K562 (cell line): ENCODE measurements at regions not wholly inside any gene's neighbourhood (a gene's known extent, or its start where the extent isn't known, plus 50 kb on each side); places are given as distances from the start of the nearest gene placed in this dataset.
"Not testable (repeated sequence)": the region's sequence is repeated elsewhere in the genome, so short reads cannot be mapped to it uniquely, and the experiment has no call there.

Source experiments
- DDX20 ChIP-seq: fragments of 450-650 bp; IDR thresholded peaks from 2 replicates; pipeline ENCODE4 v1.6.1; 2016; ENCODE audit warnings: missing genetic modification characterization, low read depth, mild to moderate bottlenecking, missing compliant biosample characterization, moderate library complexity
- KLF6 ChIP-seq: fragments of 250-450 bp; sonication (Bioruptor Pico); IDR thresholded peaks from 2 replicates; pipeline ENCODE4 v1.4.0; 2020; ENCODE audit warnings: mild to moderate bottlenecking, moderate library complexity, borderline replicate concordance
- MAZ ChIP-seq, 2 experiments: fragments of 450-650 bp in 1 of 2; sonication (generic) in 1 of 2; formaldehyde crosslinking; IDR thresholded peaks in 1 of 2; conservative IDR thresholded peaks in 1 of 2; 2 replicates each; pipeline versions ENCODE4 v1.4.0 to v1.5.0; 2020; ENCODE audit warnings: mild to moderate bottlenecking in 1 of 2, missing genetic modification reagents in 1 of 2
- NR2C1 ChIP-seq, 2 experiments: fragments of 450-650 bp; IDR thresholded peaks; 2 replicates each; pipeline ENCODE4 v1.6.1; 2017; ENCODE audit warnings: mild to moderate bottlenecking in 2 of 2, antibody characterized with exemption in 1 of 2, inconsistent platforms in 1 of 2, missing compliant biosample characterization in 1 of 2, missing genetic modification characterization in 1 of 2
- NR4A1 ChIP-seq, 2 experiments: fragments of 250-450 bp in 1 of 2; fragments of 450-650 bp in 1 of 2; sonication (Bioruptor Pico) in 1 of 2; IDR thresholded peaks; 2 replicates each; pipeline versions ENCODE4 v1.4.0 to v1.6.1; 2016 to 2020; ENCODE audit warnings: mild to moderate bottlenecking in 2 of 2, missing compliant biosample characterization in 1 of 2, missing genetic modification characterization in 1 of 2, moderate library complexity in 1 of 2
- PTTG1 ChIP-seq: fragments of 450-650 bp; IDR thresholded peaks from 2 replicates; pipeline ENCODE4 v1.6.1; 2016; ENCODE audit warnings: low read depth, mild to moderate bottlenecking, missing genetic modification characterization, missing compliant biosample characterization
- SMAD3 ChIP-seq: fragments of 450-650 bp; formaldehyde crosslinking; conservative IDR thresholded peaks from 2 replicates; pipeline ENCODE4 v1.4.0; 2020; ENCODE audit warnings: mild to moderate bottlenecking
- SMAD4 ChIP-seq: fragments of 250-450 bp; sonication (Bioruptor Pico); conservative IDR thresholded peaks from 2 replicates; pipeline ENCODE4 v1.8.0; 2021; ENCODE audit warnings: inconsistent platforms, mild to moderate bottlenecking, moderate library complexity
- TEAD1 ChIP-seq, 2 experiments: fragments of 450-650 bp in 1 of 2; sonication (generic) in 1 of 2; formaldehyde crosslinking; IDR thresholded peaks; 2 replicates each; pipeline versions ENCODE4 v1.4.0 to v1.8.0; 2020 to 2022; ENCODE audit warnings: mild to moderate bottlenecking in 2 of 2, missing genetic modification reagents in 1 of 2
- ZBTB17 ChIP-seq: fragments of 450-650 bp; formaldehyde crosslinking; IDR thresholded peaks from 2 replicates; pipeline ENCODE4 v1.4.0; 2020; ENCODE audit warnings: mild to moderate bottlenecking
- ZNF175 ChIP-seq: fragments of 200-800 bp; sonication (Bioruptor generic); IDR thresholded peaks from 2 replicates; pipeline ENCODE4 v1.6.1; 2016; ENCODE audit warnings: low read depth, mild to moderate bottlenecking, missing genetic modification characterization, missing compliant biosample characterization
- ZNF239 ChIP-seq: fragments of 250-450 bp; sonication (Bioruptor Pico); IDR thresholded peaks from 2 replicates; pipeline ENCODE4 v1.4.0; 2020; ENCODE audit warnings: mild to moderate bottlenecking
- ZNF354B ChIP-seq: fragments of 250-450 bp; sonication (Bioruptor Pico); IDR thresholded peaks from 2 replicates; pipeline ENCODE4 v1.4.0; 2020
- ZNF41 ChIP-seq: fragments of 250-450 bp; sonication (Bioruptor Pico); conservative IDR thresholded peaks from 2 replicates; pipeline ENCODE4 v1.4.0; 2020; ENCODE audit warnings: mild to moderate bottlenecking
- ZNF449 ChIP-seq: fragments of 250-450 bp; sonication (Bioruptor Pico); IDR thresholded peaks from 2 replicates; pipeline ENCODE4 v1.8.0; 2022; ENCODE audit warnings: moderate library complexity, mild to moderate bottlenecking, inconsistent platforms
- ZNF766 ChIP-seq: fragments of 200-800 bp; sonication (Bioruptor generic); conservative IDR thresholded peaks from 2 replicates; pipeline ENCODE4 v1.6.1; 2016; ENCODE audit warnings: missing genetic modification characterization, missing compliant biosample characterization
- ZNF79 ChIP-seq: fragments of 250-450 bp; sonication (Bioruptor Pico); IDR thresholded peaks from 2 replicates; pipeline ENCODE4 v1.4.0; 2020; ENCODE audit warnings: low read depth, mild to moderate bottlenecking, moderate library complexity
- TF ChIP-seq, protein P1 (sequence below), 2 experiments: fragments of 200-800 bp in 1 of 2; sonication (Bioruptor generic) in 1 of 2; sonication (generic) in 1 of 2; formaldehyde crosslinking in 1 of 2; IDR thresholded peaks in 1 of 2; conservative IDR thresholded peaks in 1 of 2; 2 replicates each; pipeline versions ENCODE4 v1.5.0 to v1.6.1; 2016 to 2020; ENCODE audit warnings: missing compliant biosample characterization in 1 of 2, missing genetic modification characterization in 1 of 2, missing genetic modification reagents in 1 of 2
- TF ChIP-seq, protein P2 (sequence below): fragments of 200-800 bp; sonication (Bioruptor generic); IDR thresholded peaks from 2 replicates; pipeline ENCODE4 v1.6.1; 2017; ENCODE audit warnings: missing genetic modification characterization, missing compliant biosample characterization
- TF ChIP-seq, protein P3 (sequence below): fragments of 450-650 bp; formaldehyde crosslinking; IDR thresholded peaks from 2 replicates; pipeline ENCODE4 v1.4.0; 2020; ENCODE audit warnings: mild to moderate bottlenecking, moderate library complexity

- TF ChIP-seq MAZ (CRISPR knock-in tag; conservative IDR thresholded peaks at IDR 0.05 in 1 of 2, IDR thresholded peaks at IDR 0.05 in 1 of 2) (peak in 1 of 2 experiments; percentile 45; a peak in 1 of 4 replicates), ZNF354B (peak; percentile 68; the same call in 1 of the 2 replicates), TEAD1 (CRISPR knock-in tag; IDR thresholded peaks at IDR 0.05) (peak in 1 of 2 experiments; percentile 90; a peak in 2 of 4 replicates), ZNF239 (peak; percentile 68), KLF6 (CRISPR knock-in tag) (peak; percentile 92; the same call in 1 of the 2 replicates), ZNF41 (CRISPR knock-in tag) (peak; percentile 76; the same call in 1 of the 2 replicates), ZBTB17 (CRISPR knock-in tag) (peak; percentile 69; the same call in 1 of the 2 replicates), ZNF175 (CRISPR knock-in tag) (0 out of 2 replicates have a peak, but pooled peaks have one; percentile 26), ZNF79 (0 out of 2 replicates have a peak, but pooled peaks have one; percentile 69), NR4A1 (tag; IDR thresholded peaks at IDR 0.05) (peak; percentile 42; the same call in 1 of the 2 replicates), SMAD4 (CRISPR knock-in tag) (peak; percentile 48; the same call in 1 of the 2 replicates), SMAD3 (CRISPR knock-in tag) (peak; percentile 89), ZNF449 (CRISPR knock-in tag) (peak; percentile 83; the same call in 1 of the 2 replicates), NR2C1 (tag; IDR thresholded peaks at IDR 0.05) (peak; percentile 63; the same call in 1 of the 2 replicates), PTTG1 (tag) (peak; percentile 48; the same call in 1 of the 2 replicates), ZNF766 (peak; percentile 71; the same call in 1 of the 2 replicates), DDX20 (tag) (0 out of 2 replicates have a peak, but pooled peaks have one; percentile 52)
- TF ChIP-seq, protein P1, sequence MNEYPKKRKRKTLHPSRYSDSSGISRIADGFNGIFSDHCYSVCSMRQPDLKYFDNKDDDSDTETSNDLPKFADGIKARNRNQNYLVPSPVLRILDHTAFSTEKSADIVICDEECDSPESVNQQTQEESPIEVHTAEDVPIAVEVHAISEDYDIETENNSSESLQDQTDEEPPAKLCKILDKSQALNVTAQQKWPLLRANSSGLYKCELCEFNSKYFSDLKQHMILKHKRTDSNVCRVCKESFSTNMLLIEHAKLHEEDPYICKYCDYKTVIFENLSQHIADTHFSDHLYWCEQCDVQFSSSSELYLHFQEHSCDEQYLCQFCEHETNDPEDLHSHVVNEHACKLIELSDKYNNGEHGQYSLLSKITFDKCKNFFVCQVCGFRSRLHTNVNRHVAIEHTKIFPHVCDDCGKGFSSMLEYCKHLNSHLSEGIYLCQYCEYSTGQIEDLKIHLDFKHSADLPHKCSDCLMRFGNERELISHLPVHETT (CRISPR knock-in tag; conservative IDR thresholded peaks at IDR 0.05 in 1 of 2, IDR thresholded peaks at IDR 0.05 in 1 of 2) = peak in 1 of 2 experiments; percentile 58; a peak in 1 of 4 replicates
- TF ChIP-seq, protein P2, sequence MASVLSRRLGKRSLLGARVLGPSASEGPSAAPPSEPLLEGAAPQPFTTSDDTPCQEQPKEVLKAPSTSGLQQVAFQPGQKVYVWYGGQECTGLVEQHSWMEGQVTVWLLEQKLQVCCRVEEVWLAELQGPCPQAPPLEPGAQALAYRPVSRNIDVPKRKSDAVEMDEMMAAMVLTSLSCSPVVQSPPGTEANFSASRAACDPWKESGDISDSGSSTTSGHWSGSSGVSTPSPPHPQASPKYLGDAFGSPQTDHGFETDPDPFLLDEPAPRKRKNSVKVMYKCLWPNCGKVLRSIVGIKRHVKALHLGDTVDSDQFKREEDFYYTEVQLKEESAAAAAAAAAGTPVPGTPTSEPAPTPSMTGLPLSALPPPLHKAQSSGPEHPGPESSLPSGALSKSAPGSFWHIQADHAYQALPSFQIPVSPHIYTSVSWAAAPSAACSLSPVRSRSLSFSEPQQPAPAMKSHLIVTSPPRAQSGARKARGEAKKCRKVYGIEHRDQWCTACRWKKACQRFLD (CRISPR knock-in tag) = peak; percentile 61; the same call in 1 of the 2 replicates
- TF ChIP-seq, protein P3, sequence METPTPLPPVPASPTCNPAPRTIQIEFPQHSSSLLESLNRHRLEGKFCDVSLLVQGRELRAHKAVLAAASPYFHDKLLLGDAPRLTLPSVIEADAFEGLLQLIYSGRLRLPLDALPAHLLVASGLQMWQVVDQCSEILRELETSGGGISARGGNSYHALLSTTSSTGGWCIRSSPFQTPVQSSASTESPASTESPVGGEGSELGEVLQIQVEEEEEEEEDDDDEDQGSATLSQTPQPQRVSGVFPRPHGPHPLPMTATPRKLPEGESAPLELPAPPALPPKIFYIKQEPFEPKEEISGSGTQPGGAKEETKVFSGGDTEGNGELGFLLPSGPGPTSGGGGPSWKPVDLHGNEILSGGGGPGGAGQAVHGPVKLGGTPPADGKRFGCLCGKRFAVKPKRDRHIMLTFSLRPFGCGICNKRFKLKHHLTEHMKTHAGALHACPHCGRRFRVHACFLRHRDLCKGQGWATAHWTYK (CRISPR knock-in tag) = peak; percentile 79; the same call in 1 of the 2 replicates
- not testable (repeated sequence) for TF ChIP-seq NR4A1 (CRISPR knock-in tag; IDR thresholded peaks at IDR 0.05); NR2C1 (IDR thresholded peaks at IDR 0.05)
Measured at GRCh38 chr2:111579500-111580134, 304.4 kb downstream of the ANAPC1 start (continued).
